ENCODE measurements at regions not wholly inside any gene's neighbourhood (a gene's known extent, or its start where the extent isn't known, plus 50 kb on each side); places are given as distances from the start of the nearest gene placed in this dataset.
"Not testable (repeated sequence)": the region's sequence is repeated elsewhere in the genome, so short reads cannot be mapped to it uniquely, and the experiment has no call there.

DNA sequence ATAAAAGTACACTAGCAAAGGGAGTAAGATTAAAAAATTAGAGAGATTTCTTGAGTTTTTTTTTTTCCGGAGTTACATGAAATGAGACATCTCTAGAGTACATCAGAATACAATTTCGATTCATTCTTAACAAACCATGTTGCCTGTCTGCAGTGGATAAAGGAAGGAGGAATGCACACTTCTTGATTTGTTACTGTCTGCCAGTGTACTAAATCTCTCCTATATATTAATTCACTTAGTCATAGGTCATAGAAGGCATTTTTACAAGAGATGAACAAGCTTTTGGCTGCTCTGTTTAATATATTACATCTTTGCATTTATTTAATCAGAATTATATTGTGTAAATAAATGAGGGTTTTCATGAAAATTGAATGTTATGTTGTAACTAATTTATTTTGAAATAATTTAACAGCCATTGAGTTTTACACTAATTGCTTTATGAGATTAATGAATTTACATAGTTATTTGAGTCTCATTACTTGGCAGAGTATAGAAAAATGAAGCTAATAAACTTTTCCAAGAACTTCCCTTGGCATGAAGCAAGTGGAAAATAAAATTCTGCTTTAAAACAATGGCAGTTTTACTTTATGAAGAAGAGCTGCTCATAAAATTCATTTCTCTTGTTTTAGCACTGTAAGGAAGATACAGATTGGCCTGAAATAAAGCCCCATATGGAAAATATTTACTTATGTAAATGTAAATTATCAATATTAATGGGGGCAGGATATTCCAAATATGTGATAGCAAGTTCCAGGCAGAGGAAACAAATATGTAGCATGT lies 1284.7 kb downstream of the BRINP3 start:
- DNase-seq (ENCODE audit: low read depth in 4 of 4, low spot score in 3 of 4), result no peak

DNA sequence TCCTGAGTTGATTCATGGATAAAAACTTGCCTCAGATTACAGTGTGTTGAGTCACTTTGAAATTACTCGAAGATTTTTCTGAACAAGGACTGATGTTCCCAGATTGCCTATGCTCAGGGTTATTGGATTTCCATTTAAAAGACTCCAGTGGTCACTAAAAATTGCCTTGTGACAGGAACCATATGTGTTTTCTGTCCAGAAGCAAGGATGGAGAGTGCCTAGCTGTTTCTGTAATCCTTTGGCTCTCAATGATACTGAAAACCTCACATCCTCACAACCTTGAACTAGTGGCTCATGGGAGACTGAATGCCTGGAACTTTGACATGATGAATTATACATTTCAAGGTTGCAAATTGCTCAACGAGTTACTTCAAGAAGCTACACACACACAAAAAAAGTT lies 1271.8 kb downstream of the BRINP3 start:
- no peak for DNase-seq (ENCODE audit: low read depth in 4 of 4, low spot score in 3 of 4)

DNA sequence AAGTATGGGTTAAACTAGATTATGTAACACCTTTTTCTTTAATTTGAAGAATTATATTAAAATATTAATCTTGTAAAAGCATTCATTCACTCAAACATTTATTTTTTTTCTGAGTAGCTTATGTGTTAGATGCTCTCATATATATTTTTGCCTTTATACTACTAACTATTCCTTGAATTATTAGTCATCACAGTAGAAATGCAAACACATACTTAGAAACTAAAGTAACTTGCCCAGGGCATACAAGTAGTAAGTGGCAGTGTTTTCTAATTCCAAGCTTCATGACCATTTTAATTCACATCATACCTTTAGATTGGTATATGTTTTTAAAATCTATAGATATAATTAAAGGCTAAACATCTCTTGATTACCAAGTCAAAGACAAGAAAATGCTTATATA lies 1271.0 kb downstream of the BRINP3 start:
- no peak for DNase-seq (ENCODE audit: low read depth in 4 of 4, low spot score in 3 of 4)

DNA sequence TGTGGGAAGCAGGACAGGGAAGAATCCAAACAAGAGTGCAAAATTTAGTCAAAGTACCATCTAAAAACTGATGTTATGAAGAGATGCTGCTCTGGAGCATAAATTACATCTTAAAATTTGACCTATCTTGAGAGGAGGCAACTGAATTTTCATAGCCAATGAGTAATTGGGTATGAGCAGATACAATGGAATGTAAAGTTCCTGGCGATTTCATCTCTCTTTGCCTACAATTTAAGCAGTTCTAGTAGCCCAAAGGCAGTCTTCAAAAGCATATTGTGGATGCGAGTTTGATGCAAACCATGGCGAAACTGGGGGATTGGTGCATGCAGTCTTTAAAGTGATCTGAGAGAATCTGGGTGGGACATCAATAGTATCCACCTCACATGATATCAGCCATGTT lies 1265.9 kb downstream of the BRINP3 start:
- no peak for DNase-seq (ENCODE audit: low read depth in 4 of 4, low spot score in 3 of 4)

DNA sequence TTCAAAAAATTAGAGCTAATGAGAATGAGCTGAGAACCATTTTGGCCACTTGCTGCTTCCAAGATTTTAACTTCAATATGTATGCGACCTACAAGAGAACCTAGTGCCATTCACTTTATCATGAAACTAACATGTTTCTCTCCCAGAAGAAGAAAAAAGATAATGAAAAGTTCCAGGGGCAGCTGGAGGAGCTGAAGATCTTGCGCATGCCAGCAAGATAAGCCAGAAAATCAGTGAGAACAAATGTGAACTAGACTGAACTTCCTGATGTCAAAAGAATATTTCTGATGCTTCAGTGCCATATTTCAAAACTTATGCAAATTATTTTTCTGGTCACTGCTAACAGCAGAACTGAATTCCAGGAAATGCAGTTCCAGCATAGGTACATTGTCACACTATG lies 1265.1 kb downstream of the BRINP3 start:
- DNase-seq (ENCODE audit: low read depth in 4 of 4, low spot score in 3 of 4), result no peak

DNA sequence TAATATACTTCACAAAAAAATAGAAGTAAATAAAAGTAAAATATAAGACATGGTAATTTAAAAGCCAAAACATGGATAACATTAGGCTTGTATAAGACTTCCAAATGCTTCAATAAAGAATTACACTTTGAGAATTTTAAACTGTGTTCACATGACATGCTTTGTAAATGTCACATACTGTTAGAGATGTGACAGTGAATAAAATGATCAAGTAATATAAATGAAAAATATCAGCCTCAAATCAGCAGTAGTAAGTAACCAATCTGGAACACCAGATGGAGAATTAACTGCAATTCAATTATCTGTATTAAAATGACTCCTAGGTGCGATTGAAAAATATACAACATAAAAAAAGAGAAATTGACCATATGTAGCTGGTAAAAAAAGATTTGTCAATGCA lies 1260.8 kb downstream of the BRINP3 start:
- no peak for DNase-seq (ENCODE audit: low read depth in 4 of 4, low spot score in 3 of 4)

DNA sequence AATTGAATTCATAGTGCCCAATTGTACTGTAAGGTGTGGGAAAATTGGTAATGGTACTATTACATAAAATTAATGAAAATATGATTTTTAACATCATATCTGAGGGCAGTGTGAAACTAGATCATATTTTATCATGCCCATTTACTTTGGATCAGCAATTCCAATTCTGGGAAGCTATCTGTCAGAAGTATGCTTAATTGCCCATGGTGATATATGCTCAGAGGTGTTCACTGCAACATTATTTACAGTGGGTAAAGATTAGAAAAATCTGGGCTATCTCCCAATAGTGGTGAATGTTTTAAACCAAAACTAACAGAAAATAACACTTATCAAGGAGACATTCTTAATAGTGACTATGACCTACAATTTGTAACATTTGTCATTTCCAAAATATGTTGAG lies 1260.0 kb downstream of the BRINP3 start:
- DNase-seq (ENCODE audit: low read depth in 4 of 4, low spot score in 3 of 4), result no peak

DNA sequence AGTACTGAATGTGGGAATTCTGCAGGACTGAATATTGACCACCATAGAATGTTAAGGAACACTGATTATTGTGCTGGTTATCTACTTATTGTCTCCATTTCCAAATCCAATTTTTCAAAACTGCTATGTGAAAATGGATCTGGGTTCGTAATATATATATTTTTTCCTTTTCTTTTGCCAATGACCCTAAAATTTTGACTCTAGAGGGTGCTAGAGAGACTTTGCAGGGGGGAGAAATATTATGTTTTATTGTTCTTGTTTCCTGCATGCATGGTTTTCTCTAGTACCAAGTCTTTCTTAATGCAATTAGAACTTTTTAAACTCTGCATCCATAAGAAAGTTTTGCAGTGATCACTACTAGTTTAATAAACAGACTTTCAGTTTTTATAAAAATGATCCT lies 1256.9 kb downstream of the BRINP3 start:
- DNase-seq (ENCODE audit: low read depth in 4 of 4, low spot score in 3 of 4), result no peak

DNA sequence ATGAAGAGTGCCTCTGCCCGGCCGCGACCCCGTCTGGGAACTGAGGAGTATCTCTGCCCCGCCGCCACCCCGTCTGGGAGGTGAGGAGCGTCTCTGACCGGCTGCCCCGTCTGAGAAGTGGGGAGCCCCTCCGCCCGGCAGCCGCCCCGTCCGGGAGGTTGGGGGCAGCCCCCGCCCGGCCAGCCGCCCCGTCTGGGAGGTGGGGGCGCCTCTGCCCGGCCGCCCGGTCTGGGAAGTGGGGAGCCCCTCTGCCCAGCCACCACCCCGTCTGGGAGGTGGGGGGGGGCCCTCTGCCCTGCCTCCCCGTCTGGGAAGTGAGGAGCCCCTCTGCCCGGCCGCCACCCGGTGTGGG lies 1251.9 kb downstream of the BRINP3 start:
- not testable (repeated sequence) for DNase-seq (ENCODE audit: low read depth in 4 of 4, low spot score in 3 of 4)

DNA sequence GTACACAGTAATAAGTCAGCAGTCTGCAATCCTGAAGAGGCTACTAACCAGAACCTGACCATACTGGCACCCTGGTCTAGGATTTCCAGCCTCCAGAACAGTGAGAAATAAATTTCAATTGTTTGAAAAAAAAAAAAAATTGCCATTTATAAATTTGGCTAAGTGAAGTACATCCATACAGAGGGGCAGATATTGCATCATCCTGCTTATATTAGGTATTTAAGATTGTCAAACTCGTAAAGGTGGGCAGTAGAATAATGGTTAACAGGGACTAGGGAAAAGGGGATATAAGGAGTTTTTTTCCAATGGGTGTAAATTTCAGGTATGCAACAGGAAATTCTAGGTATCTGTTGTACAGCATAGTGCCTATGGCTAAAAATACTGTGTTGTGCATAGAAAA lies 1250.9 kb downstream of the BRINP3 start:
- no peak for DNase-seq (ENCODE audit: low read depth in 4 of 4, low spot score in 3 of 4)

DNA sequence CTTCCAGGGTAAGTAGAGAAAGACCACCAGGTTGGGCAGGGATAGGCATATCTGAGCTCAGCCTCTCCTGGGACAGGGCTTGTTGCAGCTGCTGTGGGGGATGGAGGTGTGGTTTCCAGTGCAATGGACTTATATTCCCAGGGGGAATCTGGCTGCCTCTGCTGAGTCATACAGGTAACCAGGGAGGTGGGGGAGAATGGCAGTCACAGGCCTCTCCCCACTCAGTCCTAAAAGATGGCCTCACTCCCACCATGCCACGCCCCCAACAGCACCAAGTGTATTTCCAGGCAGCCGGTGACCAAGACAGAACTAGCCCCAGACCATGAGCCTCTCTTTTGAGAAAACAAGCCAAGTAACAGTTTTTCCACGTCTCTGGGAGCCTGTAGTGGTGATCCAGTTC lies 1240.7 kb downstream of the BRINP3 start:
- DNase-seq (ENCODE audit: low read depth in 4 of 4, low spot score in 3 of 4), result no peak

DNA sequence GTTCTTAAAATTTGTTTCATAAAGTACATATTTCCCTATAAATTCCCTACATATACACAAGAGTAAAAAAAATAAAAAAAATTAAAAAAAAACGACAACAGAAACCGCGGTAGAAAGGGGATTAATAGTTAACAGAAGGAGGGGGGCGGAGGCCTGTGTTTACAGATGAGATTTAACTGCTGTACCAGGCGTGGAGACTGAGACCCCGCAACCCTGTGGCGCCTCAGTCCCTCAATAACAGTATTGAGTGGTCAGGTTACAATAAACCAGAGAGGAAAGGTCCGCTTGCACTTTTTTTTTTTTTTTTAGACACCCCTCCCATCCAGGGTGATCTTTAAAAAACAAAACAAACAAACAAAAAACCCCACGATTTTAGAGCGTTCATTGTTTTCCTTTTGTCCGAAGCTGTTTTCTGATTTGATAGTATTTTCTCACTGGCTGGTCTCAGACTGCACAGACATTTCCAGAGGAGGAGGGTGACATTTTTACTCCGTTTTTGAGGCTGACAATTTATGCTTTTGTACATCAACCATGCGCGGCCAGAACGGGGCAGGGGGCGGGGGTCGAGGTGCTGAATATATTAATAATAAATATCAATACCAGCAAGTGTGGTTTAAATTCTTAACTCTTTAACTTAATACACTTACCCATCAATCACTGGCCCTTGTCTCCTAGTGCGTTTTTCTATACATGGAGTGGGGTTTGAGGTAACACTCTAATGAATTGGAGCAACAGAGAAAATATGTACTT lies 1223.9 kb downstream of the BRINP3 start:
- DNase-seq (ENCODE audit: low read depth in 4 of 4, low spot score in 3 of 4), result no peak

DNA sequence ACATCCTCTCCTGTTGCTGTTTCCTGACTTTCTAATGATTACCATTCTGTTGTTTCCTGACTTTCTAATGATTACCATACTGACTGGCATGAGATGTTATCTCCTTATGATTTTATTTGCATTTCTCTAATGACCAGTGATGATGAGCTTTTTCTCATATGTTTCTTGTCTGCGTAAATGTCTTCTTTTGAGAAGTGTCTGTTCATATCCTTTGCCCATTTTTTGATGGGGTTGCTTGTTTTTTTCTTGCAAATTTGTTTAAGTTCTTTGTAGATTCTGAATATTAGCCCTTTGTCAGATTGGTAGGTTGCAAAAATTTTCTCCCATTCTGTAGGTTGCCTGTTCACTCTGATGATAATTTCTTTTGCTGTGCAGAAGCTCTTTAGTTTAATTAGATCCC lies 1216.5 kb downstream of the BRINP3 start:
- DNase-seq (ENCODE audit: low read depth in 4 of 4, low spot score in 3 of 4), result not testable (repeated sequence)

DNA sequence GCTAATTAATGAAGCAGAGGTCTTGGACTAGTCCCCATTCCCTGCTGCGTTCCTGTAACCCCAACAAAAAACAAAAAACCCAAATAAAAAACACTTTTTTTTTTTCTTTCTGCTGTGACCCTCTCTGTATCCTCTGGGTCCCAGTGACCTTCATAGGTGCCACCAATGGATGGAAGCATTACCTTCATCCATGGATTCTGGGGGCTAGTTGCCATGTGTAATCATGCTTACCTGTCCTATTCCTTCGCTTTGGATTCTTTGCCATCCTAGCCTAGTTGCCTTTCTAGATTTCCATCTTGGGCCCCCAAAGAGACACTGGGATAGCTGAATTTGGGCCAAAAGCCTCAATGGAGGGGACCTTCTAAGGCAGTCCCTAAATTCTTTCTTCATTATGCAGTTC lies 1208.7 kb downstream of the BRINP3 start:
- DNase-seq (ENCODE audit: low read depth in 4 of 4, low spot score in 3 of 4), result no peak

DNA sequence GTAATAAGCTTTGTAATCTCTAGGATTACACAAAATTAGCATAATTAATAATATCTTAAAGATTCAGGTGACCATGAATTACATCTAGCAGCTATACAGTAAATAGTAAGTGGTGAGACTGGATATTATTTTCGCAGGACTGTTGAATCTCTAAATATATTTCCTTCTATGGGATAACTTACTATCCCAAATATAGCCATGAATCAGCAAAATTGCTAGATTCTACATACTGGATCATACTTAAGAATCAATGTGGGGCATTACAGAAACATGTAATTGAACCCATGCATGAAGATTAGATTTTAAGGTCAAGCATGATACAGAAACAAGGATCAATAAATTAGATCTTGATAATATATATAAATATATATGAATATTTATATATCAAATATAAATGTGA lies 1203.4 kb downstream of the BRINP3 start:
- no peak for DNase-seq (ENCODE audit: low read depth in 4 of 4, low spot score in 3 of 4)

DNA sequence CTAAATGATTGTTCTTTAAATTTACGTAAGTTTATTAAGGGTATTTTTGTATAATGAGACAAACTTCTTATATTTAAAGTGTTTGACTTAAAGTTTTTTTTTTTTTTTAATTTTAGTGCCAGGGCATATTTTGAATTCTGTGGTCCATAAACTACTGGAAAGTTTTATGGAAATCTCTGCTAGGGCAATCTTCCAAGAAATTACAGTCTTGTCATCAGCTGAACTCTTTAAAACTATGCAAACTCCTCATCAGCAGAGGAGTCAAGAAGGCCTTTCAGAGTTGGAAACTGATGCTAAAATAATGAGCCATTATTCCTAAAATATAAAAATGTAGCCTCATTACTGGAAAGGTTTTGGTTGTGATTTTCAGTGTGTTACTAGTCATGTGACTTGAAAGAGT lies 1201.9 kb downstream of the BRINP3 start:
- no peak for DNase-seq (ENCODE audit: low read depth in 4 of 4, low spot score in 3 of 4)

DNA sequence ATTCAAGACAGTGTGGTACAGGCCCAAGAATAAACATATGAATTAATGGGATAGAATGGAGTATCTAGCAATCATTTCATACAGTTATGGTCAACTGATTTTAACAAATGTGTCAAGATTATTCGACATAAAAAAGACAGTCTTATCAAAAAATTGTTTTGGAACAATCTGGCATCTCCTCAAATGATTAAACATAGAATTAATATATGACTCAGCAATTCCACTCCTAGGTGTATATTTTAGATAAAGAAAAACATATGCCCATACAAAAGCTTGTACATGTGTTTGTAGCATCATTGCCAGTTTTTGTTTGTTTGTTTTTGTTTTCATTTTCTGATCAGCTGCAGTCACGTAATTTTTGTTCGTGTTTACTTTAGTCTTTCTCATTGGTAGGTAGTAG lies 1188.3 kb downstream of the BRINP3 start:
- DNase-seq (ENCODE audit: low read depth in 4 of 4, low spot score in 3 of 4), result no peak

DNA sequence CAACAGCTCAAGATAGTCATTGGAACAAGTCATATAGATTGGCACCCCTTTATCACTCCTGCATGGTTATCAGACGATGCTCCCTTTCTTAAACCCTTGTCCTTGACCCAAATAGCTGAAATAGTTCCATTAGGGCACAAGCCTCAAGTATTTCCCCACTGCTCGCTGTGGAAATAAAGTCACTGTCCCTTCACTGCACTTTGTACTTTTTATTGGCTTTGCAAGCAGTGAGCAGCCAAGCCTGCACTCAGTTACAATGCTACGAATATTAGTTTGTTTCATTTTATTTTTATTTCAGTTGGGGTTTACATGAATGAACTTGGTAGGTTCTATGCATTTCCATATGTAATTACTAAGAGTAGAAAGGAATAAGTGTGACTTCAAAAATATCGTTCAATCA lies 1176.4 kb downstream of the BRINP3 start:
- DNase-seq (ENCODE audit: low read depth in 4 of 4, low spot score in 3 of 4), result no peak

DNA sequence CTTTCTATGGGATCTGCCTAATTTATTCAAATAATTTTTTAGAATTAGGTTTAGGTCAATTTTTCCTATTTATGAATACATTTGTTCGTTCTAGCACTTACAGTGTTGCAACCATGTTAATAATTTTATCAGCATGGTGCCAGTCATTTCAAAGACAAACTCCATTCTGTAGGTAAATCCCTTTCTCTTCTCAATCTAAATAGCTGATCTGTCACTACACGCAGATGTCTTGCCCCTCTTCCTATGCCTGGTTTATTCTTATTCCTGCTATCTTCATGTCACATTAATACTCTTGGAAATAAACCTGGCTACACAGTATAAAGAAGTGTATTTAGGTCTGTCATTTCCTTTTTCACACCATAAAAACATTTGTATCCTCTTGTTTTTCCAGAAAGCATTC lies 1172.4 kb downstream of the BRINP3 start:
- DNase-seq (ENCODE audit: low read depth in 4 of 4, low spot score in 3 of 4), result no peak

DNA sequence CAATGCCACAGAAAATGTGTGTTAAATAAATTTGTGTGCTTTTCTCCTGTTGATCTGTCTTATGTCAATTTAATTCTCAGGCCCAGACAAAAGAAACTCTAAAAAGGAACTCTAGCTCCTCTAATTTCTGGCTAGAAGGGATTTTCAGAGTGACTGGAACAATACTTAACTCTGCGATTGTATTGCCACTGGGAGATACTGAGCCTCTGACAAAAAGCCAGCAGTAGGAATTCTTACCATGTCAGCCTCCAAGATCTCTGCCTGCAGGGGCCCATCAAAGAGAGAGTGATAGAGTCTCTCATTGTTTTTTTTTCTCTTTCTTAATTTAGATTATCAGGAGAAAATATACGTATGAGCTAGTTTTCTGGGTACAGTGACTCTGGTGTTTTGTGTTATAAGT lies 1165.7 kb downstream of the BRINP3 start:
- DNase-seq (ENCODE audit: low read depth in 4 of 4, low spot score in 3 of 4), result no peak

DNA sequence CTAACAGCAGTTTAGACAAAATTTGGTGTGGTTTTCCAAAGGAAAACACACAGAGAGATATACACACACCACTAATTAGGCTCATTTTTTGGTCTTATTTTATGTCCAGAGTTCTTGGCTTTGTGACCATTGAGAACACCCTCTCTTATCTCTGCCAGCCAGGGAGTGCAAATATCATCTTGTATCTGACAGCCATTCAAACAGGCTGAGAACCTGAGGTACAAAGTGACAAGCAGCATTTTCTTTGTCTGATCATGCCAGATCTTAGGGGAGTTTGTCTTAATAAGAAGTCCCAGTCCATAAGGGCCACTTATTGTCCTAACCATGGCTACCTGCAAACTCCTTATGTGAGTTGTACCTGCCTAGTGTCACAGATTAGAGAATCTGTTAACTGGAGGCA lies 1165.2 kb downstream of the BRINP3 start:
- no peak for DNase-seq (ENCODE audit: low read depth in 4 of 4, low spot score in 3 of 4)

DNA sequence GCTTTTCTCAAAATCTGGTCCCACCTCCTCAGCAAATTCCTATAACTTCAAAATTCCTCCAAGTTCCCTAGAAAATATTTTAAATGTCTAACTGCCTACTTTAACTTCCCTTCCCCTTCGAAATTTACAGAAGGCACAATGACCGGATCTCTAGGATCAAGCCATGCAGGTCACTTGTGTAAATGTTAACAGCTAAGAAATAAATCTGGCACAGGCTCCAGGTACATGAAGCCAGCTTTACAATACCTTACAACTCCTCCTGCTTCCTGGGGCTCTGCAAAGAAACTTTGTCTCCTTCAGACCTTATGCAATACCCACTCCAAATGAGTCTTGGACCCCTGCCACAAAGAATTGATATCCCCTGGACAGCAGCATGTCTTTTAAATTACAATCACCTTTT lies 1164.2 kb downstream of the BRINP3 start:
- DNase-seq (ENCODE audit: low read depth in 4 of 4, low spot score in 3 of 4), result no peak

All from right renal pelvis (tissue), 4 donors.